ENCODE measurements at regions not wholly inside any gene's neighbourhood (a gene's known extent, or its start where the extent isn't known, plus 50 kb on each side); places are given as distances from the start of the nearest gene placed in this dataset.
"Not testable (repeated sequence)": the region's sequence is repeated elsewhere in the genome, so short reads cannot be mapped to it uniquely, and the experiment has no call there.

DNA sequence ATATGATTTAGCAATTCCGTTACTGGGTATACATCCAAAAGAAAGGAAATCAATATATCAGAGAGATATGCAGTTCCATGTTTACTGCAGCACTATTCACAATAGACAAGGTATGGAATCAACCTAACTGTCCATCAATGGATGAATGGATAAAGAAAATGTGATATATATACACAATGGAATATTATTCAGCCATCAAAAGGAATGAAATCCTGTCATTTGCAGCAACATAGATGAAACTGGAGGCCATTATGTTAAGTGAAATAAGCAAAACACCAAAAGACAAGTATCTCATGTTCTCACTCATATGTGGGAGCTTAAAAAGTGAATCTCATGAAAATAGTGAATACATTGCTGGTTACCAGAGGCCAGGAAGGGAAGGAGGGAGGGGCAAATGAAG lies 390.8 kb downstream of the ZFHX3 start:
- no peak for DNase-seq (ENCODE audit: low read depth)

DNA sequence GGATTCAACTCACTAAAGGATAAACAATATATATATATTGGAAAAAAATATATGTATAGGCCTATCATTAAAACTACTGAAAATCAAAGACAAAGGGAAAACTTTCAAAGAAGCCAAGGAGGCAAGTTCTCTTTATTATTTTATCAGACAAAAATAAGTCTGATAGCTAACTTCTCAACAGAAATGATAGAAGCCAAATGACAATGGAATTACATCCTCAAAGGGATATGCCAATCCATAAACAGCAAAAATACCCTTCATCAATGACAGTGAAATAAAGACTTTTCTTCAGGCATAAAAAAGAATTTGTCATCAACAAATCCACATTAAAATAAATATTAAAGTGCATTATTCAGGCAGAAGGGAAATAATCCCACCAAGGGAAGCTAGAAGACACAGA lies 393.4 kb downstream of the ZFHX3 start:
- DNase-seq (ENCODE audit: low read depth): no peak

DNA sequence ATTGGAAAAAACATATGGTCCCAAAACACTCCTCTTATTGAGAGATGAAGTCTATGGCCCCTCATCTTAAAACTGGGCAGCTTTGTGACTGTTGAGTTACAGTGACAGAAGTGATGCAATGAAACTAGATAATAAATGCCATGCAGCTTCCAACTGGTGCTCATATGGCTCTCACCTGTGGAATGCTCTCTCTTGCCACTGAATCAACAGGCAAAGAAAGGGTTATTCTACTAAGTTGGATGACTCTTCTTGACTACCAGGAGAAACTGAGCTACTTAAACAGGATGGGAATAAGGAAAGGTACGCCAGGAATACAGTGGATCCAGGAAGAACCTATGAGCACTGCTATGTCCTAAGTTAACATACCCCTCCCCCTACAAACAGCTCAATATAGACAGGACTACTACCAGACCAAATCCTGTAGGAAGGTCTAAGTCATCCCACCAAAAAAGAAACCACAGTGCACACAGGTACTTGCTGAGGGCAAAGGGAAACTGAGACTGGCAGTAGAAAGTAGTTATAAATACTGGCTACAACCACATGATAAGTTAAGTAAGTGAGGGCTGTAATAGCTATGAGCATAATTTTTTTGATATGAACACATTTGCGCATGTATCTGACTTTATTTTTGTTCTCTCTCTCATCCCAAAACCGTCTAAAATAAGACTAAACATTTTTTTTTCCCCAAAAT lies 398.5 kb downstream of the ZFHX3 start:
- no peak for DNase-seq (ENCODE audit: low read depth)

DNA sequence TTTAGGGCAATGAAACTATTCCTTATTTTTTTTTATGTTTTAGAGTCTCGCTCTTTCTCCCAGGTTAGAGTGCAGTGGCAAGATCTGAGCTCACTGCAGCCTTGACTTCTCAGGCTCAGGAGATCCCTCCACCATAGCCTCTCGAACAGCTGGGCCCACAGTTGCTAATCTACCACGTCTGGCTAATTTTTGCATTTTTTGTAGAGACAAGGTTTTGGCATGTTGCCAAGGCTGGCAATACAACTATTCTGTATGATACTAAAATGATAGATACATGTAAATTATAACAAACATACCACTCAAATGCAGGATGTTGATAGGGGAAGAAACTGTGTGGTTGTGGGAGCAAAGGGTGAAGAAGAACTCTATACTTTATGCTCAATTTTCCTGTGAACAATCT lies 401.3 kb downstream of the ZFHX3 start:
- no peak for DNase-seq (ENCODE audit: low read depth)

DNA sequence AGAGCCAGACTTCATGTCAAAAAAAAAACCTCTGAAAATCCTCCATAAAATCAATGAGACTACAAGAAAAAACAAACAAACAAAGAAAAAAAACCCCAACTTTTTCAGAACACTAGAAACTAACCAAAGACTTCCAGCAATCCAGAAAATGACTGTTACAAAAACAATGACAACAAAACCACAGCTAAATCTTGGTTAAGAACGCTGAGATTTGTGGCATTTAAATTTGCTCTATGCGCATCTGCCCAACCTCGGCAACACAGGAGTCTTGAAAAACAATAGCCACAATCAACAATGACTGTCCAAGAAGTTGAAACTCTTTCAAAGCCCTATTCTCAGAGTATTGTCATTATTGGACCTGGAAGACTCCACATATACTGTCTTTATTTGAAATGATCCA lies 402.4 kb downstream of the ZFHX3 start:
- DNase-seq (ENCODE audit: low read depth): no peak

DNA sequence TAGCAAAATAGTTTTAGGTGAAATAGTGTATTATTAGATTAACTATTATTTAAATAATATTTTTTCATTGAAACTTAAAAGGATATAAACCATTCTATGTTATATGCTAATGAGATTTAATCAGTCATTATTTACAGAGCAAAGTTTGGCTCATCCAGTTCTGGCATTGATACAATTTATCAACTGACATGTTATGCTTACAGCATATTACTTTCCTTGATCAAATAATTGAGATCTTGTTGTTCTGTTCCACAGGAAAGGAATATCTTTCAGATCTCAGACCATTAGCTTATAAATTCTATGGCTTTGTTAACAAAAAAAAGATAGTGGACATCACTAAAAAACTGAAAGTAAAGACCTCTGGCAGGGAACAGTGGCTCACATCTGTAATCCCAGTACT lies 403.0 kb downstream of the ZFHX3 start:
- no peak for DNase-seq (ENCODE audit: low read depth)

DNA sequence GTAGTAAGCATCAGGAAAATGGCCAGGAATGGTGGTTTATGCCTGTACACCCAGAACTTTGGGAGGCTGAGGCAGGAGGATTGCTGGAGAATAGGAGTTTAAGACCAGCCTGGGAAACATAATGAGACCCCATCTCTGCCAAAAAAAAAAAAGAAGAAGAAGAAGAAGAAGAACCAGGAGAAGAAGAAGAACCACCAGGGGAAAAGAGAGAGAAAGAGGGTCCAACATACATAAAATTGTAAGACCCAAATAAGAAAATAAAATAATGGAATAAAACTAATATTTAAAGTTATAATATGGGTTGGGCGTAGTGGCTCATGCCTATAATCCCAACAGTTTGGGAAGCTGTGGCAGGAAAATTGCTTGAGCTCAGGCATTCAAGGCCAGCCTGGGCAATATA lies 408.4 kb downstream of the ZFHX3 start:
- no peak for DNase-seq (ENCODE audit: low read depth)

DNA sequence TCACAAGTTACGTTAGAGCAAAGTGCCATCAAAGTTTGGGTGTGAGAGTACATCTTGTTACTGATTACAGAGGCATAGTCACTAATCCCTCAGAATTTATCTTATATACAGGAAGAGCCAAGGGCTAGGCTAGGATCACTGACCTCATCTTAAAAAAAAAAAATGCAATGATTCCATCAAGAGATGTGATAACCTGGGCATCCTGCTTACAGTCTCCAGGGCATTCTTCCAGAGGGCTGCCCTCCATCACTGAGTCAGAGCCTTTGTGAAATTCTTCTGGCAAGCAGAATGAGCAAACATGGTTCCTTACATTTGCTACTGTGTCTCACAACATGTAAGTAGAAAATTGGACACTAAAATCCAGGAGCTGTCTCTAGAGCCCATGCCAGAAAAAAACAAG lies 410.6 kb downstream of the ZFHX3 start:
- no peak for DNase-seq (ENCODE audit: low read depth)

DNA sequence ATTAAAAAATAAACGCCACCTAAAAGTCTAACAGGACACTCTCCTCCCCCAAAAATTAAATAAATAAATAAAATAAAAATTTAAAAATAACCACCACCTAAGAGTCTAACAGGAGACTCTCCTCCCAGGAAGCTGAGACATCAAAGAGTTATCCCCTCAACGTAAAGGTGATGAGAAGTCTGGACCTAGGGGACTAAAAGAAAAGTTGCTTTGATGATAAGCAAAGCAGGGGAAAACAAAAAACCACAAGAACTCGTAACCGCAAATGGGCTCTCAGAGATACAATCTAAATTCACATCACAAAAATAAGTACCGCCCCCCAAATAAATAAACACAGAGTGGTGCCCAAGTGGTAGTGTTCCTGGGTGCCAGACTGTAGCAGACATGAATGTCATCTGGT lies 412.2 kb downstream of the ZFHX3 start:
- DNase-seq (ENCODE audit: low read depth): no peak

DNA sequence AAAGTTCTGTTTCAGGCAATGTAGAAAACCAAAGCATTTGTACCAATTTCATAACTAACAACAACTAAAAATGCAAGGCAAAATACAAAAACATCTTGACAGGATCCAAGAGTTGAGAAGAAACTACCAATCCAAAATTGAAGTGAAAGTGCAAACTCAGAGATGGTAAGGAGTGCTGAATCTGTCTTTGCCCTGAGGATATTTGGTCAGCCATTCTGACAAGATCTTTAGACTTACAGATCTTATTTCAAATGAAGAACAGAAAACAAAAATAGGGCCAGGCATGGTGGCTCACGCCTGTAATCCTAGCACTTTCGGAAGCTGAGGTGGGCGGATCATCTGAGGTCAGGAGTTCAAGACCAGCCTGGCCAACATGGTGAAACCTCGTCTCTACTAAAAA lies 412.8 kb downstream of the ZFHX3 start:
- no peak for DNase-seq (ENCODE audit: low read depth)

DNA sequence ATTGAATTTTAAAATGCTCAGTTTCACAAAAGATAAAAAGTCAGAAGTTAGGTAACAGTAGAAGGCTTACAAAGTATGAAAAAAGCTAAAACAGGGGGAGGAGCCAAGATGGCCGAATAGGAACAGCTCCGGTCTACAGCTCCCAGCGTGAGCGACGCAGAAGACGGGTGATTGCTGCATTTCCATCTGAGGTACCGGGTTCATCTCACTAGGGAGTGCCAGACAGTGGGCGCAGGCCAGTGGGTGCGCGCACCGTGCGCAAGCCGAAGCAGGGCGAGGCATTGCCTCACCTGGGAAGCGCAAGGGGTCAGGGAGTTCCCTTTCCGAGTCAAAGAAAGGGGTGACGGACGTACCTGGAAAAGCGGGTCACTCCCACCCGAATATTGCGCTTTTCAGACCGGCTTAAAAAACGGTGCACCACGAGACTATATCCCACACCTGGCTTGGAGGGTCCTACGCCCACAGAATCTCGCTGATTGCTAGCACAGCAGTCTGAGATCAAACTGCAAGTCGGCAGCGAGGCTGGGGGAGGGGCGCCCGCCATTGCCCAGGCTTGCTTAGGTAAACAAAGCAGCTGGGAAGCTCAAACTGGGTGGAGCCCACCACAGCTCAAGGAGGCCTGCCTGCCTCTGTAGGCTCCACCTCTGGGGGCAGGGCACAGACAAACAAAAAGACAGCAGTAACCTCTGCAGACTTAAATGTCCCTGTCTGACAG lies 420.6 kb downstream of the ZFHX3 start:
- not testable (repeated sequence) for DNase-seq (ENCODE audit: low read depth)

DNA sequence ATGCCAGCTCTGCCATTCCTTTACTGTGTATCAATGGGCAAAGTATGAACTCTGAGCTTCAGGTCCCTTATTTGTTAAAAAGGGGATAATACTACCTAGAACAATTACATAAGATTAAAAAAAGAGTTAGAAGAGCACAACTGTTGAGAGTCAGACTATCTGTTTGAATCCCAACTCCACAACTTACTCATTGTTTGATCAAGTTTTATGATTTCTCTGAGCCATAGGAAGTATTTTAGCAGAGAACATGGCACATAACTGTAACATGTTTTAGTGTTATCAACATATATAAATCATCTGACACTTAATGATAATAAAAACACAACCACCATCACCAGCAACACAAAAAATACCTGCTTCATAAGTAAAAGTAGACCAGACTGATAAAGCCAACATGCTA lies 421.3 kb downstream of the ZFHX3 start:
- DNase-seq (ENCODE audit: low read depth): no peak

DNA sequence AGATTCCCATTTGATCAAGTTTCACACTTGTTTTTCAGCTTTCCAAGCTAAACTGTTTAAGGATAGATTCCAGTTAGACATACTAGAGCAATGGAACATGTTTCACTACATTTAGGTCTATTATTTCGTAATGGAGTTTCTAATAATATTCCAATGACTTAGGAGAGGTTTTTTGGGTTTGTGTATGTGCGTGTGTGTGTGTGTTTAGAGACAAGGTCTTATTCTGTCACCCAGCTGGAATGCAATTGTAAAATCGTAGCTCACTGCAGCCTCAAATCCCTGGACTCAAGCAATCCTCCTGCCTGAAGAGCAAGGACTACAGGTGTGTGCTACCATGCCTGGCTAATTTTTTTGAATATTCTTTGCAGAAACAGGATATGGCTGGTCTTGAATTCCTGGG lies 426.3 kb downstream of the ZFHX3 start:
- DNase-seq (ENCODE audit: low read depth): no peak

DNA sequence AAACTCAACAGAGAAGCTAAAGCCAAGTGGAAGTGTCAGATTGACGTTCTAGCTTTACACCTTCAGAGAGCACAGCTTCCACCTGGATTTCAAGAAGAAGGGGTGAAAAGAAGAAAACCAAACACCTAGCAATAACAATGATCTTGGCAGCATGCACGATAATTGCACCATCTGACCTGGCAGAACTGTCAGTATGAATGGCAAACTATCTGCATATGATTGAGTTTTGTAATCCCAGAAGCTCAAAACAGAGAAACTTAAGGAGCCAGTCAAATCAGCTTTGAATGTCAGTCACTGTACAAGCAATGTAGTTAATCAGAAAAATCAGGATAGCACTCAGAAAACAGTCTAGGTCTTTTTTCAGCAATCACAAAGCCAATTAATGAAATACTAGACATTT lies 427.1 kb downstream of the ZFHX3 start:
- no peak for DNase-seq (ENCODE audit: low read depth)

DNA sequence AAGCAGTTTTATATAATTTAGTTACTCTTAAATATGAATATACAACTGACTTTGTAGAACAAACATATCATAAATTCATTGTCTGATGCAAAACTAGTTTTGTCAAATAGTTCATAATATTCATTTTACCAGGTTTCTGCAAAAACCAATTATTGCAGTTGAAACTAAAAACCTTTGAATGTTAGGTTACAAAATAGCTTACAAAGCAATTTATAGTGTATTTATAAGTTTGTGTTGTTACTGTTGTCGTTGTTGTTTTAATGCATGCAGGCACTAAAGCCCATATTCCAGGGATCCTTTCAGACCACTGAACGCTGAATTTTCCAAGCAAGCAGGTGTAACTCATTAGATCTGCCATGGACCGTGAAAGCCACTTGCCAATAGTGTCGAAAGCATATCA lies 427.6 kb downstream of the ZFHX3 start:
- DNase-seq (ENCODE audit: low read depth): no peak

DNA sequence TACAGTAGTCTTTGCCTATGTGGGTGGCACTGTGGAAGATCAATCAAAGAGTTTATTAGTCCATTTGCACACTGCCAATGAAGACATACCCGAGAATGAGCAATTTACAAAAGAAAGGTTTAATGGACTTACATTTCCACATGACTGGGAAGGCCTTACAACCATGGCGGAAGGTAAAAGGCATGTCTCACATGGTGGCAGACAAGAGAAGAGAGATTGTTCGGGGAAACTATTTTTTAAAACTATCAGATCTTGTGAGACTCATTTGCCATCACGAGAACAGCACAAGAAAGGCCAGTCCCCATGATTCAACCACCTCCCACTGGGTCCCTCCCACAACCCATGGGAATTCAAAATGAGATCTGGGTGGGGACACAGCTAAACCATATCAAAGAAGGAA lies 432.1 kb downstream of the ZFHX3 start:
- no peak for DNase-seq (ENCODE audit: low read depth)

DNA sequence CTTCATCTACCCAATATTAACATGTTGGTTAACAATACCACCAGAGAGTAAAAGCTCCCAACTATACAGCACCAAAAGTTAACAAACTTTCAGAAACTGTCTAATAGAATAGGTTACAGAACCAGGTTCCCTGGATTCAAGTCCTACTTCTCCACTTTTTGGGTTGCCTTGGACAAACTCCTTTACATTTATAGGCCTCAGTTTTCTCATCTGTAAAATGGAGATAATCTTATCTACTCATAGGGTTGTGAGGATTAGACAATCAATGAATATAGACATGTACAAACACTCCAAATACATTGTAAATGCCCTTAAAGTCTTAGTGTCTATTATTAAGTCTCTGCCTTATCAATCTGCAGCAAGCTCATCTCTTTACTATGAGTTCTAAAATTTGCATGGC lies 435.2 kb downstream of the ZFHX3 start:
- DNase-seq (ENCODE audit: low read depth): no peak

DNA sequence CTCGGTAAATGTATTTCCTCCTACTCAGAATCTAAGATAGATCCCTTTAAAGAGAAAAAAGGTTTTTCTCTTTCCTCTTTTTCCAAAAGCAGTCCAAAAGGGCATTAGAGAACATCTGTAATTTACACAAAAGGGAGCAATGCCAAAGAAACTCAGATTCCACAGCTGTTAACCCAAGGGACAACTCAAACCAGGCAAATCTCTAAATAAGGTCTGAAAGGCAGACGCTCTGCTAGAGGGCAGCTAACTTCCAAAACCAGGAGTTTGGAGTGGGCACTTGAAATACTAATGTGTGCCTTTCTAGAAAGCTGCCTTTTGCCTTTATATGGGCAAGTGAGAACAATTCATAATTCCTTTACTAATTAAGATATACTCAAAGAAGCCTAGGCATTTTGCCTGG lies 435.7 kb downstream of the ZFHX3 start:
- no peak for DNase-seq (ENCODE audit: low read depth)

DNA sequence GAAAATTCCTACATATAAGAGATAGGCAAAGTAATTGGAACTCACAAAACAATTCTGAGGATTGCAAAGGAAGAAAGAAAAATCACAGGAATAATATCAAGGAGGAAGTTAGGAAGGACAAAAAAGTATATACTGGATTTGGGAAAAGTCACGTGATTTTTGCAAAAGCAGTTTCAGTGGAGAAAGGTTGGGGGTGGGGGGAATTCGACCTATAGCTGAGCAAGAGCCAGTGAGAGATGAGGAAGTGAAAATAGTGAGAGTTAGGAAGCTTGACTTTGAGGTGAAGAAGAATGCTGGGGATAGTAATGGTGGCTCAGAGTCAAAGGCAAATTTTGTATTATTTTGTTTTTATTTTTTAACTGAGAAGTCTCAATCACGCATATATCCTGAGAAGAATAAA lies 438.0 kb upstream of the PMFBP1 start:
- DNase-seq (ENCODE audit: low read depth): no peak

DNA sequence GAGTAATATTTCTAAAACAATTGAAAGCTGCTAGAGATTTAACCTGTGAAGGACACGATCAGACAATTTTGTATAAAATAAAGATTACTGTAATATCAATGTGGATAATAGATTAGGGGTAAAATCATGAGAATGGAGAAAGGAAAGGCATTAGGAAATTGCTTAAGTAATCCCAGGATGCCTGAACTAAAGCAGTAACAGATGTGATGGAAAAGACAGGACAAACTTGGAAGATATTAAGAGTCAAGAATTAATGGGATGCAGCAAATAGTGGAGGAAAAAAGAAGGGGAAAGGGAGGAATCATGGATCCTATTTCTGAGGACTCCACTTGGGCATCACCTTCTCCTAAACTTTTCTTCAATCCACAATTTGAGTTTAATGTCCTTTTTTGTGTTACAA lies 437.1 kb upstream of the PMFBP1 start:
- no peak for DNase-seq (ENCODE audit: low read depth)

DNA sequence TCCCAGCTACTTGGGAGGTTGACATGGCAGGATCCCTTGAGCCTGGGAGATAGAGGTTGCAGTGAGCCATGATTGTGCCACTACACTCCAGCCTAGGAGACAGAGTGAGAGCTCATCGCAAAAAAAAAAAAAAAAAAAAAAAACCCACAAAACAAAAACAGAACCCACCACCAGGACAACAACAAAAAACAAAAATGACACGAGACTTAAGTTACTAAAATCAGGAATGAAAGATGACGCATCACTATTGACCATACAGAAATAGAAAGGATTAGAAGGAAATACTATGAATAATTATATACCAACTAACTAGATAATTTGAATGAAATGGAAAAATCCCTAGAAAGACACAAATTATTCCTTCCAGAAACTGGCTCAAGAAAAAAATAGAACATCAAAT lies 432.4 kb upstream of the PMFBP1 start:
- DNase-seq (ENCODE audit: low read depth): no peak

DNA sequence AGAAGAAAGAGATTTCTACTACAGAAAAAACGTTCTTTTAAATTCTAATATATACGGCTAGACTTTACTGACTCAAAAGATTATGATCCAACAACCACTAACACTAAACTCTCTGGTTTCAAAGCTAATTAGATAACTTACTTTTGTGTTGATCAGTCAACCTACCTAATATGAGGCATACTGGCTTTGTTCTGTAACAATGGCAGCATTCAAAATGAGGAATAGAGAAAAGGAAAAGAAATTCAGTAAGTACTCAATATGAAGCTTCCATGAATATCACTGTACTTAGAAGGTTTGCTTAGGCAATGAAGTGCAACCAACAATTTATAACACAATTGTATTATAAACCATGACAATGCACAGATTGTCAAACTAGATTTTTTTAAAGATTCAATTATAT lies 430.5 kb upstream of the PMFBP1 start:
- no peak for DNase-seq (ENCODE audit: low read depth)

DNA sequence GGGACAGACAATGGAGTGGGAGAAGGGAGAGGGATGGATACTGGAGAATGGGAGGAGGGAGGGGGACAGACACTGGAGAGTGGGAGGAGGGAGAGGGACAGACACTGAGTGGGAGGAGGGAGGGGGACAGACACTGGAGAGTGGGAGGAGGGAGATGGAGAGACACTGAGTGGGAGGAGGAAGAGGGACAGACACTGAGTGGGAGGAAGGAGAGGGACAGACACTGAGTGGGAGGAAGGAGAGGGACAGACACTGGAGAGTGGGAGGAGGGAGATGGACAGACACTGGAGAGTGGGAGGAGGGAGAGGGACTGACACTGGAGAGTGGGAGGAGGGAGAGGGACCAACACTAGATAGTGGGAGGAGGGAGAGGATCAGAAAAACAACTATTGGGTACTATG lies 426.7 kb upstream of the PMFBP1 start:
- no peak for DNase-seq (ENCODE audit: low read depth)

DNA sequence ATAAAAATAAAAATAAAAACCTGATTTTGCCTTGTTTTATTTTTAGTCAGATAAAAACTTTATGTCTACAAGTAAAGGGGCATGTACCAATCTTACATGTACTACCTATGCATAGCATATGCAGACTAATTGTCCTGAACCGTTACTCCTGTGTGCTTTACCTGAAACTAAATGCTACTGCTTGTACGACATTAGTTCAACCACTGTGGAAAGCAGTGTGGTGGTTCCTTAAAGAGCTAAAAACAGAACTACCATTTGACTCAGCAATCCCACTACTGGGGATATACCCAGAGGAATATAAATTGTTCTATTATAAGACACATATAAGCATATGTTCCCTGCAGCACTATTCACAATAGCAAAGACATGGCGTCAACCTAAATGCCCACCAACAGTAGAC lies 426.0 kb upstream of the PMFBP1 start:
- no peak for DNase-seq (ENCODE audit: low read depth)

Measured in activated T-cell treated with anti-CD3 and anti-CD28 coated beads for 48 hours (primary cell).